ENCODE measurements at regions not wholly inside any gene's neighbourhood (a gene's known extent, or its start where the extent isn't known, plus 50 kb on each side); places are given as distances from the start of the nearest gene placed in this dataset.

- intact Hi-C loops (cut with DNase I), result no loop called here
- no peaks in the 10 kb centered on the region for H3K4me1 ChIP-seq
- H3K36me3 ChIP-seq, result no peaks in the 10 kb centered on the region
- no peak overlapping the region for H3K4me3 ChIP-seq
- WGBS (ENCODE audit: insufficient coverage, low coverage, low lambda C conversion rate, missing lambda C conversion rate), result 33% methylated on average over 3 of the region's 7 CpGs
- TF ChIP-seq, protein P1, sequence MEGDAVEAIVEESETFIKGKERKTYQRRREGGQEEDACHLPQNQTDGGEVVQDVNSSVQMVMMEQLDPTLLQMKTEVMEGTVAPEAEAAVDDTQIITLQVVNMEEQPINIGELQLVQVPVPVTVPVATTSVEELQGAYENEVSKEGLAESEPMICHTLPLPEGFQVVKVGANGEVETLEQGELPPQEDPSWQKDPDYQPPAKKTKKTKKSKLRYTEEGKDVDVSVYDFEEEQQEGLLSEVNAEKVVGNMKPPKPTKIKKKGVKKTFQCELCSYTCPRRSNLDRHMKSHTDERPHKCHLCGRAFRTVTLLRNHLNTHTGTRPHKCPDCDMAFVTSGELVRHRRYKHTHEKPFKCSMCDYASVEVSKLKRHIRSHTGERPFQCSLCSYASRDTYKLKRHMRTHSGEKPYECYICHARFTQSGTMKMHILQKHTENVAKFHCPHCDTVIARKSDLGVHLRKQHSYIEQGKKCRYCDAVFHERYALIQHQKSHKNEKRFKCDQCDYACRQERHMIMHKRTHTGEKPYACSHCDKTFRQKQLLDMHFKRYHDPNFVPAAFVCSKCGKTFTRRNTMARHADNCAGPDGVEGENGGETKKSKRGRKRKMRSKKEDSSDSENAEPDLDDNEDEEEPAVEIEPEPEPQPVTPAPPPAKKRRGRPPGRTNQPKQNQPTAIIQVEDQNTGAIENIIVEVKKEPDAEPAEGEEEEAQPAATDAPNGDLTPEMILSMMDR (IDR thresholded peaks at IDR 0.05), result no peak
- TF ChIP-seq POLR2A (IDR thresholded peaks at IDR 0.05), result no peak
- H3K27me3 ChIP-seq, result peaks cover 0 to 25% of the 10 kb centered on the region in 2 donors
- no peaks in the 10 kb centered on the region for H3K9me3 ChIP-seq
- no peak overlapping the region for H3K27ac ChIP-seq
- ATAC-seq (no peak), DNase-seq (no peak)
Observed at GRCh38 chr15:100730129-100730528, 127.7 kb downstream of the ASB7 start.

GRCh38 chr15:100730655-100731266, 128.4 kb downstream of the ASB7 start:
- Histone ChIP-seq H3K27ac (no peak overlapping the region), H3K36me3 (no peaks in the 10 kb centered on the region), H3K9me3 (no peaks in the 10 kb centered on the region), H3K4me3 (no peak overlapping the region), H3K4me1 (no peaks in the 10 kb centered on the region), H3K27me3 (peaks cover 0 to 25% of the 10 kb centered on the region in 2 donors)
- intact Hi-C loops (cut with DNase I), result no loop called here
- 94% methylated on average over 5 of the region's 7 CpGs for WGBS (ENCODE audit: insufficient coverage, low coverage, low lambda C conversion rate, missing lambda C conversion rate)
- ATAC-seq (no peak), DNase-seq (no peak)
- TF ChIP-seq POLR2A (IDR thresholded peaks at IDR 0.05), result no peak
- TF ChIP-seq, protein P1 (IDR thresholded peaks at IDR 0.05), result no peak

DNA sequence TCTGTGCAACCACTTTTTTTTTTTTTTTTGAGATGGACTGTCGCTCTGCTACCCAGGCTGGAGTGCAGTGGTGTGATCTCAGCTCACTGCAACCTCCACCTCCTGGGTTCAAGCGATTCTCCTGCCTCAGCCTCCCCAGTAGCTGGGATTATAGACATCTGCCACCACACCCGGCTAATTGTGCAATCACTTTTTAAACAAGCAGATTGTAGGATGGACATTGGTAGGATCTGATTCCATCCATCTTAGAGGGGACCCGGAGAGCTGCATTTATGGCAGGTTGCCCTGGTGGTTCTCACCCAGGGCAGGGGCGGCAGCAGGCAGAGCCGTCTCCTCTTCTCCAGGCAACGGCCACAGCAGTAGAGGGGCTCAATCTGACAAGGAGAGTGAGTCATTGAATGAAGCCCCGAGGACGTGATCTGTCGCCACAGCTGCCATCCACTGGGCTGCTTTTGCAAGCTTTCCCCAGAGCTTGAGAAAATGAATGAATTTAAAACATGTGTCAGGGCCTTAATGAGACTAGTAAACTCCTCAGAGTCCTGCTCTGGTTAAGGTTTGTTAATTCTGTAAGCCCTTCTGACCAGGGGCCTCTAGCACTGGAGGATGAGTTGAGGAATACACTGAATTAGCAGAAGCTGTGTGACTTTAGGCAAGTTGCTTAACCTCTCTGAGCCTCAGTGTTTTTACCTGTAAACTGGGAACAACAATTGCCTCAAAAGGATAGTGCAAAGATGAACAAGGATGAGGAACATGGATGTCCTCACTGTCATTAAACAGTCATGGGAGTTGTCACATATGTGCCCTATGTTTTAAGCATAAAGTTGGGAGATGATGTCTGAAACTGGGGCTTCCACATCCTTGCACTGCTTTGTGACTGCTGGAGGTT, 129.1 kb downstream of the ASB7 start:
- Histone ChIP-seq H3K27ac (no peak overlapping the region), H3K27me3 (peaks cover 0 to 25% of the 10 kb centered on the region in 2 donors), H3K9me3 (no peaks in the 10 kb centered on the region), H3K4me1 (no peaks in the 10 kb centered on the region), H3K36me3 (no peaks in the 10 kb centered on the region), H3K4me3 (no peak overlapping the region)
- WGBS (ENCODE audit: insufficient coverage, low coverage, low lambda C conversion rate, missing lambda C conversion rate), result 86% methylated on average over 8 of the region's 10 CpGs
- no peak for ATAC-seq
- intact Hi-C loops (cut with DNase I), result no loop called here
- DNase-seq, result no peak
- TF ChIP-seq POLR2A (IDR thresholded peaks at IDR 0.05), result no peak
- TF ChIP-seq, protein P1 (IDR thresholded peaks at IDR 0.05), result no peak

GRCh38 chr15:100732211-100733055, 130.0 kb downstream of the ASB7 start:
- Histone ChIP-seq H3K36me3 (no peaks in the 10 kb centered on the region), H3K4me3 (no peak overlapping the region), H3K9me3 (no peaks in the 10 kb centered on the region), H3K27me3 (peaks cover 0 to 25% of the 10 kb centered on the region in 2 donors), H3K27ac (no peak overlapping the region), H3K4me1 (no peaks in the 10 kb centered on the region)
- TF ChIP-seq, protein P1 (IDR thresholded peaks at IDR 0.05), result no peak
- no peak for TF ChIP-seq POLR2A (IDR thresholded peaks at IDR 0.05)
- intact Hi-C loops (cut with DNase I), result no loop called here
- DNase-seq (no peak), ATAC-seq (no peak)
- WGBS (ENCODE audit: insufficient coverage, low coverage, low lambda C conversion rate, missing lambda C conversion rate), result 44% methylated on average over 7 of the region's 7 CpGs
